HG02884 (cell line): ENCODE measurements at regions not wholly inside any gene's neighbourhood (a gene's known extent, or its start where the extent isn't known, plus 50 kb on each side); places are given as distances from the start of the nearest gene placed in this dataset.
"Not testable (repeated sequence)": the region's sequence is repeated elsewhere in the genome, so short reads cannot be mapped to it uniquely, and the experiment has no call there.

Source experiments
- ATAC-seq: cut with Tn5 transposase; IDR thresholded peaks from one replicate; pipeline ENCODE4 v1.9.1; 2021; ENCODE audit warnings: mild to moderate bottlenecking, moderate library complexity; ENCODE audit not compliant: unreplicated experiment

DNA sequence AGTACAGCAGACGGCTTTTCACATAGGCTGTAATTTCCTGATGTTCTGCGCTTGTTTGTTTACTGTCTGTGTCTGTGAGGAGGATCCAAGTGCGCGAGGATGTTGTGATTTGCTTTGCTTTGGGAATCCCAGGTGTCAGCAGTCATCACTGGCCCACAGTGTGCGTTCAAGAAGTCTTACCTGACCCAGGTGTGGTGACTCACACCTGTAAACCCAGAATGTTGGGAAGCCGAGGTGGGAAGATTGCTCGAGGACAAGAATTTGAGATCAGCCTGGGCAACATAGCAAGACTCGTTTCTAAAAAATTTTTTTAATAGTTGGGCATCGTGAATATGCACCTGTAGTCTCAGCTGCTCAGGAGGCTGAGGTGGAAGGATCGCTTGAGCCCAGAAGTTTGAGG, 110.7 kb downstream of the CRLF3 start:
- not testable (repeated sequence) for ATAC-seq

DNA sequence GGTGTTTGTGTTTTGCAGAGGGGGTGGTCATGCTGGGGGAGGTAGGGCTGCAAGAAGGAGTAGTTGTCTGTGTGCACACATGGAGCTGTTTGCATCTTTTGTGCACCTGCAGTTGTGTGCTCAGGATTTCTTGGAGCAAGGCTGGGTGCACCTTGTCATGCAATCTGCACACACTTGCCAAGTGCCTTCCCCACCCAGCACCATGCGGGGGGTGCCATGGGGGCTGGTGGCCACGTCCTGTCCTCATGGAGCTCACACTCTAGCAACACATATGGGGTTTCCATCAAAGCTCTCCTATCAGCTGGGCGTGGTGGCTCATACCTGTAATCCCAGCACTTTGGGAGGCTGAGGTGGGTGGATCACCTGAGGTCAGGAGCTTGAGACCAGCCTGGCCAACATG, 111.6 kb downstream of the CRLF3 start:
- not testable (repeated sequence) for ATAC-seq

DNA sequence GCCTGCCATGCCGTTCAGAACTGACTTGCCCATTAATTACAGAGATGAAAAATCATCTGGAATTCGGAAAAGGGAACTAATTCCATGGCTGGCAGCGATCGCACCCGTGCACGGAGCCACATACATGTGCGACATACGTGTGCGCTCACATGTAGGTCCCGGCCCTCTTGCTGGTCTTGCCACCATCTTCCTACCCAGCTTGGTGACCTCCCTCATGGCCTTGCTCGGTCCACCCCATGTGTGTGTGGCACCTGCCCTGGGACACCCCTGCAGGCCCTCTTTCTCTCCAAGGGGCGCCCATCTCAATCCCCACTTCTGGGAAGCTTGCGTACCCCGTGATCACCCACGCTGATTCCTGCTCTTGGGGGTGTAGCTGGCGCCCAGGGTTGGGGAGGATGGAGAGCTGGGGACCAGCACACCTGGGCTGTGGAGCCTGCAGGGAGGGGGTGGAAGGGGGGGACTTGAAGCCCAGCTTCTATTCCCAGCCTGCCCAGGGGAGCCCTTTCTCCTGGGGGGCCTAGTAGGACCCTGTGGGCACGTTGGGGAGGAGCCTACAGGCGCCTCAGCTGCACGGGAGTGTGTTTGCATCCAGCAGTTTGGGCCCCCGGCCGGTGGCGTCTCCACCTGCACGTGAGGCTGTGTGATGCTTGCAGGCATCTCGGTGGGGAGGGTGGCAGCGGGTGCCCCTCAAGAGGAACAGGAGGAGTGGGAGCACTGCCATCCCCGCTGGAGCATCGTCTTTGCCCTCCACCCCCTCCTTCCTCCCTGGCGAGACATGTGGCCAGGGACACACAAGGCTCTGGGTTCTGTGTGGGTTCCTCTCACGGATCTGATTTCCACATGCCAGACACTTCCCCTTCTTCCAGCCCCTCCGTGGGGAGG, 112.6 kb downstream of the CRLF3 start:
- ATAC-seq, result not testable (repeated sequence)

DNA sequence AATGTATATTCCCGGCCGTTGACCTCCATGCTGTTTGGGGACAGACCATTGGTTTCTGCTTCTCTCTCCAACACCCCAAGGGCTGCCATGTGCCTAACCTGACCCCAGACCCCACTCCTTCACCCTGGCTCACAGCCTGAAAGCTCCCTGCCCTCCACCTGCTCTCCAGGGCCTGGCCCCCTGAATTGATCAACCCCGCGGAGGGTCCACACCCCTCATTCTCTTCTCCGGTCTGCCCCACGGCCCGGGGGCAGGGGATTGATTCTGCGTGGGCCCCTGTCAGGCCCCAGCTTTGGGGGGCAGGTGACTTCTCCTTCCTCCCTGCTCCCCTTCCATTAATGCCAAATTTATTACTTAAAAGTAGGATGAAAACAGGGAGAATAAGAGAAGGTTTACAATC, 113.3 kb downstream of the CRLF3 start:
- not testable (repeated sequence) for ATAC-seq

DNA sequence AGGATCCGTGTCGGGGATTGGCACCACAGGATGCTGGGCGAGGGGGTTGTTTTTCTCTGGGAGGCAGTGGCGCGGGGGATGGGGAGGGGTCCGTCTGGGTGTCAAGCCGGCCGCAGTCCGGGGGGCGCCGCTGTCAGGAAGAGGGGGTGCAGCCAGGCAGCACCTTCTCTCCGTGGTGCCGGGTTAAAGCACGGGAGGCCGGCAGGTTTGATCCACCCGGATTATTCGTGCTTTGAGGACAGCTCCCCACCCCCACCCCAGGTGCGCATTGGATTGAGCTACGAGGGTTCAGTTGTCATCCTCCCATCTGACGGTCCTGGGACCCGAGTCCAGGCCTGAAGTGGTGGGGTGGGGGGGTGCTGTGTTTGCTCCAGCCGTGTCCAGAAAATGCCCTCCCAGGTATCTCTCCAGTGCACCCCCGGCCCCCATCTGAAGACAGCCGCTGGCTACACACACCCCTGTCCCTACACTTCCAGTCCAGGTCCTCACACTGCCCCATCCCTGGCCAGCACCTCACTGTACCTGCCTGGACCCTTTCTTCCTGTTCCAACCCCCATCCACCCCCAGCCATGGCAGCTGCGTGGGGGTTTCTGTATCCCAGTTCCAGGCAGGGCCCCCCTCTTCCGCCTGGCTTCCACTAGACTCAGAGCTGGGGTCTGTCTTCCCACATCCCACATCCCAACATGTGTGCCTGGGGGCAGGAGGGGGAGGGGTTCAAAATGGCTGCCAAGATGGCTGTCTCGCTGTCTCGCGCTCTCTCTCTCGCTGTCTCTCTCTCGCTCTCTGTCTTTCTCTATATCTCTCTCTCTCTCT, 114.0 kb downstream of the CRLF3 start:
- not testable (repeated sequence) for ATAC-seq

DNA sequence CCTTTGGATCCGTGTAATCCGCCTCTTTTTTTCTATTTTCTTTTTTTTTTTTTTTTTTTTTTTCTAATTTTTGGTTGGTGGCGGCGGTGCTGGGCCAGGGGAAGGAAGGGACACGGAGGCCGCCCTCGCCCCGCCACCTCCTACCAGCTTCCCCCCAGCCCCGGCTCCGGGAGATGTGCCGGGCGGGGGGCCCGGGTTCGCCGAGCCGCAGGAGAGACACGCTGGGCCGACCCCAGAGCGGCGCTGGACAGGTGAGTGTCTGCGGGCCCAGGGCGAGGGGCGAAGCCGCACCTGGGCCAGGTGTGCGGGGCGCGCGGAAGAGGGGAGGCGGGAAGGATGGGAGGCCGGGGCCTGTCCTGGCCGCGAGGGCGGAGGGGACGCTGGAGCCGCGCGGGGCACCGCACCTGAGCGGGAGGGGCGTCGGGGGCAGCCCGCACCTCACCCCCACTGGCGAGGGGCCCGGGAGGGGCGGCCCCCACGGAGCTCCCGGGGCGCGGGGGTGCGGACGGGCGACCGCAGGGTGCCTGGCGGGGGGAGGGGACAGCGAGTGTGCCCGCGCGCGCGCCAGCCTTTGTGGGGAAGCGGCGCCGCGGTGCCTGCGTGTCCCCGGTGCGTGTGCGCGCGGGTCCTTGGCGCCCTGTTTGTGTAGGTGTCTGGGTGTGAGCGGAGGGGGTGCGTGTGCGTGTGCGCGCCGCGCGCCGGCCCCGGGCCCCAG, 114.8 kb downstream of the CRLF3 start:
- ATAC-seq, result not testable (repeated sequence)

DNA sequence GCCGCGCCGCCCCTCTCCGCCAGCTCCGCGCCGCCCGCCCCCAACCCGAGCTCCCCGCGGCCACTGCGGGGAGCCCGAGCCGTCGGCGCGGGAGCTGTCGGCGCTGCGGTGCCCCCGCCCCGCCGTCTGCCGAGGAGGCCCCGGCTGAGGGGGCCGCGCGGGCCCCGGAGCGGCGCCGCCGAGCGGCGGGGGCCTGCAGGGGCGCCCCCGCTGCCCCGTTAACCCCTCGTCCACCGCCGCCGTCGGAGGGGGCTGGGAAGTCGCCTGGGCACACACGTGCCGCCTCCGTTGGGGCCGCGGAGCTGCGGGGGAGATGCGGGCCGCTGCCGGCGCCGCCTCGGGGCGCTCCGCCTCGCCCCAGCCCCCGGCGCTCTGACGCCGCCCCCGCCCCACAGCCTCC, 115.4 kb downstream of the CRLF3 start:
- not testable (repeated sequence) for ATAC-seq

DNA sequence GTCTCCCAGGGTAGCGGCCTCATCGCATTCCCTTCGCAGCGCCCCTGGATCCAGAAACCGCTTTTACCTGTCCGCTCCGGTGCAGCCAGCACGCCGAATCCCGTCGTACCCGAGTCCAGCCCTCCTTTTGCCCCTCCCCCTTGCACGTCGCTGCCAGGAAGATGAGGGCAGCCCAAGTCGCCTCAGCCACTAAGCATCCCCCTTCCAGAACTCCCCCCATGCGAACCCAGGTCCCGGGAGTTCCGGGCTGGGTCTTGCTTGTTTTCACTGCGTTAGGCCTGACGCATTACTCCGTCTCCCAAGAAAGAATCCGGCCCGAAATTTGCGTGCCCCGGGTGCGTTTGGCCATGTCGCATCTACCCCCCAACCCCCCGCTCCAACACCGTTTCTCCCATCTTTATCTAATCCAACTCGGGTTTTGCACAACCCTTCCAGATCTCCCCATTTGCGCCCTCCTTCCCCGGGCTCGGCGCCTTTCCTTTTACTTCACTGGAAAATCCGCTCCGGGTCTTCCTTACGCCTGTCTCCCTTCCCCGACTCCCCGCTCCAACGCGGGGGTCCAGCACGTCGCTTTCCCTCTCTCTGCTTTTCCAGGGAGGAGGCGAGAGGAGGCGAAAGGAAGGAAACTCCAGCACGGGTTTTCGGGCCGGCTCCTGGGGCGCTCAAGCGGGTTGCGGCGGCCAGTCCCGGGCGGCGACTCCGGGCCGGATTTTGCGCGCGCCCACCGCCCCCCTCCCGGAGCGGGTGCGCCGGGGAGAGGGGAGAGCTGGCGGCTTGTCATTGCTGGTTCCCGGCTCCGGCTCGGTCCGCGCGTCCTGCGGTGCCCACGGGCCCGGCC, 116.0 kb downstream of the CRLF3 start:
- ATAC-seq, result peak; percentile 54

DNA sequence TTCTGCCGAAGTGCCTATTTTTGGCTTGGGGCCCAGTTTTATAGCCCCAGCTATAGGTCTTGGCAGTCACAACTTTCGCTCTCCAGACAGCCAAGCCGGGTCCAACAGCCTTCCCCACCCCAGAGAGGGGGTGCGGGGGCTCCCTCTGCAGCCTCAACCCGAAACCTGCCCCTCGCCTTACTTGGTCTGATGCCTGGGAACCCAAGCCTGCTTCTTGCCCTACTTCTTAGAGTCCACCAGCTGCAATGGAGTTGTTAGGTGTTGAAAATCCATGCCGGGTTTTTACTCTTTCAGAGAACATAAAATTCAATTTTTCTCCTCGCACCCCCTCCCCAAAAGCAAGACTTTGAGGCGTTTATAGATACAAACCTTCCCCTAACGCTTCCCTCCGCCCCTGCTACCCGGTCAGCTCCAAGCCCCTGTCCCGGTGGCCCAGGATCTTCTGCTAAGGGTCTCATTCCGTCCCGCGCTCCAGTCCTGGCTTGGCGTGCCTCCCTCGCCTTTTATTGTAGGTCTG, 116.7 kb downstream of the CRLF3 start:
- not testable (repeated sequence) for ATAC-seq

DNA sequence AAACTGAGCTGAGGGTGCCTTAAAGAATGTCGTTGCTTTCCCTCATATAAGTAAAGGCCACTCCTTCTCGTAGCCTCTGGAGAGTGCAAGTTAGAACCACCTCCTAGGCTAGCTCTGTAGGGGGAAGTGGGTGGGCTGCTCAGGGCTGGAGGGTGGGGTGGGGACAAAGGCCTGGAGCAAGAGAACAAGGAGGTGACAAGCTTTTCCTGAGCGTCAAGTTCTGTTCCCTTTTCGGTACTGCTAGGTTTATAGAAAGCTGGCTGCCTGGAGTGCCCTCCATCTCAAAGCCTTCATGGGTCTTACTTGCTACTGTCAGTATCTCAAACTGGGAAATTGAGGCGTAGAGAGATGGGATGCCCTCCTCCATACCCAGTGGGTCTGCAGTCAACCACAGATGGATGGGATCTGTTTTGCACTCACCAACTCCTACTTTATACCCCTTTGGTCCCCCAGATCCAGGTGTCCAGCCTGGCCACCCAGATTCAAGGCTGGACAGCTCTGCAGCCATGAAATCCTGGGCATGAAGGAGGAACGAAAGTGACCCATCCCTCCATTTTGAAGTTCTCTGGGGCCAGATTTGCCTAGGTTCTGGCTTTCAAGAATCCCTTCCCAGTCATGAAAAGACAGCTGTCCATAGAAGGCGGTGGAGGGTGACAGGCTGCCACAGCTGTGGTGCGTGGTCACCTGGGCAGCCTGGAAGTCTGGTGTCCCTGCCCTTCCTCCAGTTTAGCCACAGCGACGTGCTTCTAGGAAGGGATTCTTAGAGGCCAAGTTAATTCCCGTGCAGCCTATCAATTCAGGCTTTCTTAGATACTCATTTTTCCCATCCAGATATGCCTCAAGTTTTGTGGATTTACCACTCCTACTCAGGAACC, 117.8 kb downstream of the CRLF3 start:
- ATAC-seq, result not testable (repeated sequence)

DNA sequence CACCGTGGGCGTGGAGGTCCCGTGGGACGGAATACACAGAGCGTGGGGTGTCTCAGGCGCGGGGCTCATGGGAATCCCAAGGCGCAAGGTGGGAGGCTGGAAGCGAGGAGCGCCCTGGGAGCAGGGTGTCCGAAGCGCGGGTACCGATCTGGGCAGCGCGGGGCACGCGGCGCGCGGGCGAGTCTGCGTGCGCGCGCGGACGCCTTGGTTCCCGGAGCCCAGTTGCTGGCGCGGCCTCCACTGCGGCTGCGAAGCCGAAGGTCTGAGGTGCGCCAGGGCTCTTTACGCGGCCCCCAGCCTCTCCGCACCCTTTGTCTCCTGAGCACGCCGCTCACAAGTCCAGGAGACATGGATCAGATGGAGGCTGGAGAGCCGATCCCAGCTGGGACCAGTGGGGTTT, 118.5 kb downstream of the CRLF3 start:
- not testable (repeated sequence) for ATAC-seq

DNA sequence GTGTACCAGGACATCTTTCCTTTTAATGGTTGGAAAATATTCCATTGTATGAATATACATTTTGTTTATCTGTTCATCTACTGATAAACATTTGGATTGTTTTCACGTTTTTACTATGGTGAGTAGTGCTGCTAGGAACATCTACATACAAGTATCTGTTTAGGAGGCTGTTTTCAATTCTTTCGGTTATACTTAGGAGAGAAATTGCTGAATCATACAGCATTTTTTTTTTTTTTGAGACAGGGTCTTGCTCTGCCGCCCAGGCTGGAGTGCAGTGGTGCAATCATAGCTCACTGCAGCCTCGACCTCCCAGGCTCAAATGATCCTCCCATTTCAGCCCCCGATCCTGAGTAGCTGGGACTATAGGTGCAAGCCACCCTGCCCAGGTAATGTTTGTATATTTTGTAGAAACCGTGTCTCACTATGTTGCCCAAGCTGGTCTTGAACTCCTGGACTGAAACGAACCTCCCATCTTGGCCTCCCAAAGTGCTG, 122.9 kb downstream of the CRLF3 start:
- no peak for ATAC-seq

DNA sequence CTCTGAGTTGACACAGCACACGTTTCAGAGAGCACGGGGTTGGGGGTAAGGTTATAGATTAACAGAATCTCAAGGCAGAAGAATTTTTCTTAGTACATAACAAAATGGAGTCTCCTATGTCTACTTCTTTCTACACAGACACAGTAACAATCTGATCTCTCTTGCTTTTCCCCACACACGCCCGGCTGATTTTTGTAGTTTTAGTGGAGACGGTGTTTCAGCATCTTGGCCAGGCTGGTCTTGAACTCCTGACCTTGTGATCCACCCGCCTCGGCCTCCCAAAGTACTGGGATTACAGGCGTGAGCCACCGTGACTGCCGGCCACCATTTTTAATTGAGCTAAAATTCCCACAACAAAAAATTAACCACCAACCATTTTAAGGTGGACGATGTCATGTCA, 123.7 kb downstream of the CRLF3 start:
- ATAC-seq, result not testable (repeated sequence)

DNA sequence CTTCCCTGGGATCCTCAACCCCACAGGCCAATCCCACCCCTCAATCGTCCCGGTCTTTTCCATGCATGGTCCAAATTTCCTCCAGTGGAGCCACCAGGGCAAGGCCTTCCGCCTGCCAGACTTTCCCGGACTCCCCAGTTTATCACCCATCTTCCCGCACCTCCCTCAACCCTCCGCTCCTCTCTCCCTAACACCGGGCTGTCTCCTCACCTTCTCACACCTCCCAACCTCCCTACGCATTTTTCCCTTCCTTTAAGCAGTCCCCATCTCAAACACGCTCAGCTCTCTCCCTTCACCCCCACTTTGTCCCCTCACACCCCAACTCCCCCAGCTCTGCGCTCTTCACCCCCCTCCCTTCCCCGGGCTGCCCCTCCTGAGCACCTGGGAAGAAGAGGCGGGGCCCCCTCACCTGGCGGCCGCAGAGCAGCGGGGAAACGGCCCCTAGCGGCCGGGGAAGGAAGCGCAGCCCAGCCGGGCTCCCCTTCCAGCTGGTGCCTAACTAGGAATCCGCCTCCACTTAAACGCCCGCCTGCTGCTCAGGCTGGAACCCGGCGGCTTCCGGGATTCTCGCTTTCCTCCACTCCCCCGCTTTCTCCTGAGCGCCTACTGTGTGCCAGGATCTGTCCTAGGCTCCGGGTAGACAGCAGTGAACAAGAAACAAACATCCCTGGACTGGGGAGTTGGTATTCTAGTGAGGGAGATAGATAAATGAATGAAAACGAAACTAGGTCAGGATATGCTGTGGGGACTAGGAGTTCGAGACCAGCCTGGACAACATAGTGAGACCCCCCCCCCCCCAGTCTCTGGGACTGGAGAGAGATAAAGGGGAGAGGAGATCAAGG, 126.7 kb downstream of the CRLF3 start:
- not testable (repeated sequence) for ATAC-seq

DNA sequence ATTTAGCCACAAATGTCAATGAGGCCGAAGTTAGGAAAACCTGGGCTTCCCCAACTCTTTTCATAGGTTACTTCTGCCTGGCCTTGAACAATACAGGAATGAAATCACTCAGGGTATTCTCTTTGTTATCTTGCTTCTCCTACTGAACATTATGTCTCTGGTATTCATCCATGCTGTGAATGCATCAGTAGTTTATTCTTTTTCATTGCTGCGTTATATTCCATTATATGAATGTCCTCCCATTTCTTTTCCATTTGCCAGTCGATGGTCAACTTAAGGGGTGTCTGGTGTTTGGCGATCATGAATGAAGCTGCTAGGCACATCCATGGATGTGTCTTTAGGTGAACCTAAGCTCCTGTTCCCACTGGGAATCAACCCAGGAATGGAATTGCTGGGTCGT, 128.3 kb downstream of the CRLF3 start:
- ATAC-seq, result no peak

DNA sequence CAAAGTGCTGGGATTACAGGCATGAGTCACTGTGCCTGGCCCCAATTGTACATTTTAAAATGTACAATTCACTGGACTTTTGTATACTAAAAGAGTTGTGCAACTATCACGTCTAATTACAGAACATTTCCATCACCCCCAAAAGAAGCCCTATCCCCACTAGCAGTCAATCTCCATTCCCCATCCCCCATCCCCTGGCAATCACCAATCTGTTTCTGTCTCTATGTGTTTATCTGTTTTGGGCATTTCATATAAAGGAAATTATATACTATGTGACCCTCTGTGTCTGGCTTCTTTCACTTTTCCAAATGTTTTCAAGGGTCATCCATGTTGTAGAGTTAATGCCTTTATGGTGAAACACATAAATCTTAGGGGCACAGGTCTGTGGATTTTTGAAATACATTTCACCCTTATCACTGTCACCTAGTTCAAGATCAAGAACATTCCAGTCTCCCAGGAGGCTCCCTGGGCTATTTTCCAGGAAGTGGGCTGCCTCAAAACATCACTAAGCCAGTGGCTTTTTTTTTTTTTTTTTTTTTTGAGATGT, 129.2 kb downstream of the CRLF3 start:
- not testable (repeated sequence) for ATAC-seq

DNA sequence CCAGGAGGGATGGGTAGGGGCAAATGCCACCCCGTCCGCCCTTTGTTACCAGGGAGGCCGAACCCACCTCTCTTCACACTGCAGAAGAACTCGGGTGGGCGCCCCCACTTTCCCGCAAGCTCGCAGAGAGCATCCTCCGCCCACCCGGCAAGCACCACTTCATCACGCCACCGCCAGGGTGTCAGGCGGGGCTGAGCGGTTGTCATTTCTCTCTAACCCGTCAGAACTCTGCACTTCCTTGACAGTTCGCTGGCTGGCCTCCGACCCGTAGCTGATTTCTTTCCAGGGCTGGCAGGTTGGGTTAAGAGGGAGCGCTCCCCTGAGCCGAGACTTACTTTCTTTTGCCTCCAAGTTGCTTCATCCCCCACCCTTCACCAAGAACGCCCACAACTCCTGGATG, 130.7 kb downstream of the CRLF3 start:
- not testable (repeated sequence) for ATAC-seq
